ENCODE measurements at regions not wholly inside any gene's neighbourhood (a gene's known extent, or its start where the extent isn't known, plus 50 kb on each side); places are given as distances from the start of the nearest gene placed in this dataset.

- TF ChIP-seq CTCF (IDR thresholded peaks at IDR 0.05) (no peak), POLR2AphosphoS5 (IDR thresholded peaks at IDR 0.05; ENCODE audit: insufficient read depth in 1 of 2, low read depth in 1 of 2) (no peak), POLR2A (IDR thresholded peaks at IDR 0.05) (no peak)
Observed at GRCh38 chr1:37234941-37235418, 200.7 kb upstream of the GRIK3 start.
